ENCODE measurements at regions not wholly inside any gene's neighbourhood (a gene's known extent, or its start where the extent isn't known, plus 50 kb on each side); places are given as distances from the start of the nearest gene placed in this dataset.

GRCh38 chr15:93603550-93603949, 514.5 kb upstream of the RGMA start:
- Histone ChIP-seq H2BK15ac (ENCODE audit: low read length) (no peak overlapping the region), H4K20me1 (replicated peaks in 1 of 2; ENCODE audit: control insufficient read depth in 1 of 2, insufficient read depth in 2 of 2, low read length in 2 of 2) (no peaks in the 10 kb centered on the region), H3K79me2 (ENCODE audit: control insufficient read depth in 1 of 2, insufficient read depth in 2 of 2, low read length in 2 of 2) (no peaks in the 10 kb centered on the region), H2BK20ac (ENCODE audit: low read length) (no peak overlapping the region), H3K14ac (ENCODE audit: insufficient read length) (no peak overlapping the region), H3K23ac (ENCODE audit: insufficient read length) (no peak overlapping the region), H3K27me3 (replicated peaks in 1 of 4; ENCODE audit: control insufficient read depth in 3 of 4, extremely low read depth in 1 of 4, insufficient read depth in 3 of 4, low read length in 3 of 4) (no peaks in the 10 kb centered on the region), H3K56ac (replicated peaks; ENCODE audit: insufficient read length, low read depth, low read length) (no peak overlapping the region), H3K4me1 (replicated peaks in 1 of 4; ENCODE audit: control insufficient read depth in 3 of 4, insufficient read depth in 4 of 4, low read length in 3 of 4) (peaks cover 0 to 7% (median 0%) of the 10 kb centered on the region in 4 experiments; a peak in 2 of 7 replicates), H3K23me2 (ENCODE audit: low read depth, low read length) (no peaks in the 10 kb centered on the region), H4K5ac (ENCODE audit: insufficient read length, low read depth, low read length) (no peak overlapping the region), H3K4me3 (ENCODE audit: extremely low read depth in 1 of 4, insufficient read depth in 2 of 4, low read depth in 3 of 4, low read length in 4 of 4) (no peak overlapping the region), H3K27ac (ENCODE audit: low read depth, low read length) (no peak overlapping the region), H3K18ac (ENCODE audit: extremely low read depth, low read length) (no peak overlapping the region), H2BK120ac (replicated peaks; ENCODE audit: low read depth, low read length) (no peak overlapping the region), H3K9ac (replicated peaks in 1 of 4; ENCODE audit: extremely low read depth in 1 of 4, low read depth in 3 of 4, low read length in 3 of 4) (no peak overlapping the region), H3K4ac (replicated peaks; ENCODE audit: insufficient read length, low read depth, low read length) (no peak overlapping the region), H2AFZ (ENCODE audit: low read length) (no peak overlapping the region), H3K79me1 (ENCODE audit: low read depth, low read length) (no peaks in the 10 kb centered on the region), H2BK12ac (ENCODE audit: low read depth, low read length) (no peak overlapping the region), H3K4me2 (ENCODE audit: insufficient read depth in 1 of 2, low read depth in 2 of 2, low read length in 2 of 2) (no peak overlapping the region), H2BK5ac (ENCODE audit: low read depth, low read length) (no peak overlapping the region), H4K8ac (ENCODE audit: extremely low read depth, insufficient read depth, low read length) (no peak overlapping the region), H2AK5ac (ENCODE audit: low read depth, low read length) (no peak overlapping the region), H4K91ac (replicated peaks; ENCODE audit: insufficient read length, low read length) (no peak overlapping the region), H3K36me3 (ENCODE audit: control insufficient read depth in 2 of 4, insufficient read depth in 4 of 4, low read length in 3 of 4) (no peaks in the 10 kb centered on the region), H3K9me3 (ENCODE audit: insufficient read depth in 2 of 2, low read depth in 1 of 2, low read length in 1 of 2) (no peaks in the 10 kb centered on the region)
- FAIRE-seq, result no peak
- ChIA-PET POLR2A (ENCODE audit: partially characterized antibody) (no interaction called here), CTCF (ENCODE audit: partially characterized antibody) (interaction anchor here (0.7 to 1.0 kb wide), 3 partner anchors 11 to 371 kb away, joined by 3 read pairs; no protein-coding TSS in a partner anchor)
- DNase-seq (ENCODE audit: low read depth in 1 of 2, low spot score in 2 of 2), result no peak
- no peak for TF ChIP-seq CTBP2 (IDR thresholded peaks at IDR 0.05; ENCODE audit: borderline replicate concordance, insufficient read depth, insufficient read length, low read length)
- no peak for TF ChIP-seq CREB1 (IDR thresholded peaks at IDR 0.05)
- TF ChIP-seq, protein P1, sequence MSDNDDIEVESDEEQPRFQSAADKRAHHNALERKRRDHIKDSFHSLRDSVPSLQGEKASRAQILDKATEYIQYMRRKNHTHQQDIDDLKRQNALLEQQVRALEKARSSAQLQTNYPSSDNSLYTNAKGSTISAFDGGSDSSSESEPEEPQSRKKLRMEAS (IDR thresholded peaks at IDR 0.05), result no peak
- TF ChIP-seq POLR2A (IDR thresholded peaks at IDR 0.05; ENCODE audit: control extremely low read depth in 1 of 2, low read depth in 2 of 2, low read length in 2 of 2), result no peak
- TF ChIP-seq MAFK (IDR thresholded peaks at IDR 0.05; ENCODE audit: low read depth, low read length), result no peak
- TF ChIP-seq TAF7 (optimal IDR thresholded peaks at IDR 0.05; ENCODE audit: borderline replicate concordance, low read depth, low read length), result no peak
- no peak for TF ChIP-seq YY1 (IDR thresholded peaks at IDR 0.05; ENCODE audit: low read depth, low read length)
- no peak for TF ChIP-seq EGR1 (IDR thresholded peaks at IDR 0.05; ENCODE audit: borderline replicate concordance, low read depth, low read length)
- TF ChIP-seq BACH1 (IDR thresholded peaks at IDR 0.05; ENCODE audit: low read length), result no peak
- TF ChIP-seq ATF3 (IDR thresholded peaks at IDR 0.05; ENCODE audit: insufficient read depth, low read depth, low read length), result no peak
- 91% methylated on average over 2 of the region's 2 CpGs; no CpG with 5 or more reads in 1 of the 2 experiments for WGBS, 2 experiments (ENCODE audit: extremely low coverage in 1 of 2, insufficient coverage in 1 of 2, insufficient read length in 1 of 2, insufficient replicate concordance in 2 of 2, low coverage in 1 of 2, low lambda C conversion rate in 2 of 2, missing lambda C conversion rate in 1 of 2)

All from H1 (cell line).